ENCODE measurements at regions not wholly inside any gene's neighbourhood (a gene's known extent, or its start where the extent isn't known, plus 50 kb on each side); places are given as distances from the start of the nearest gene placed in this dataset.

GRCh38 chr14:53464376-53464775, 311.3 kb upstream of the DDHD1 start:
- DNase-seq (ENCODE audit: low read depth), result no peak

GRCh38 chr14:53462931-53463778, 310.0 kb upstream of the DDHD1 start:
- DNase-seq (ENCODE audit: low read depth), result no peak

GRCh38 chr14:53461858-53462257, 308.7 kb upstream of the DDHD1 start:
- no peak for DNase-seq (ENCODE audit: low read depth)

- no peak for DNase-seq (ENCODE audit: low read depth)
Measured at GRCh38 chr14:53460544-53460943, 307.4 kb upstream of the DDHD1 start.

- no peak for DNase-seq (ENCODE audit: low read depth)
Measured at GRCh38 chr14:53458368-53458814, 305.3 kb upstream of the DDHD1 start.

- DNase-seq (ENCODE audit: low read depth), result no peak
Measured at GRCh38 chr14:53456931-53457330, 303.8 kb upstream of the DDHD1 start.

GRCh38 chr14:53452005-53452673, 299.0 kb upstream of the DDHD1 start:
- DNase-seq (ENCODE audit: low read depth), result no peak

- DNase-seq (ENCODE audit: low read depth), result no peak
Measured at GRCh38 chr14:53450871-53451270, 297.7 kb upstream of the DDHD1 start.

- DNase-seq (ENCODE audit: low read depth), result no peak
Measured at GRCh38 chr14:53448682-53449081, 295.6 kb upstream of the DDHD1 start.

GRCh38 chr14:53444677-53445312, 291.7 kb upstream of the DDHD1 start:
- no peak for DNase-seq (ENCODE audit: low read depth)

- no peak for DNase-seq (ENCODE audit: low read depth)
Measured at GRCh38 chr14:53441789-53442188, 288.7 kb upstream of the DDHD1 start.

- no peak for DNase-seq (ENCODE audit: low read depth)
Measured at GRCh38 chr14:53437858-53438257, 284.7 kb upstream of the DDHD1 start.

GRCh38 chr14:53432378-53432802, 279.3 kb upstream of the DDHD1 start:
- no peak for DNase-seq (ENCODE audit: low read depth)

- no peak for DNase-seq (ENCODE audit: low read depth)
Measured at GRCh38 chr14:53430870-53431269, 277.7 kb upstream of the DDHD1 start.

- DNase-seq (ENCODE audit: low read depth), result no peak
Measured at GRCh38 chr14:53412819-53413675, 259.9 kb upstream of the DDHD1 start.

GRCh38 chr14:53411125-53411524, 258.0 kb upstream of the DDHD1 start:
- no peak for DNase-seq (ENCODE audit: low read depth)

- no peak for DNase-seq (ENCODE audit: low read depth)
Measured at GRCh38 chr14:53409969-53410368, 256.8 kb upstream of the DDHD1 start.

- no peak for DNase-seq (ENCODE audit: low read depth)
Measured at GRCh38 chr14:53409289-53409688, 256.2 kb upstream of the DDHD1 start.

GRCh38 chr14:53408175-53408879, 255.2 kb upstream of the DDHD1 start:
- DNase-seq (ENCODE audit: low read depth), result no peak

GRCh38 chr14:53406519-53406918, 253.4 kb upstream of the DDHD1 start:
- DNase-seq (ENCODE audit: low read depth), result no peak

GRCh38 chr14:53401646-53402045, 248.5 kb upstream of the DDHD1 start:
- DNase-seq (ENCODE audit: low read depth), result no peak

All from stimulated activated CD8-positive, alpha-beta memory T cell treated with anti-CD3 and anti-CD28 coated beads, Interleukin-7, amount 100 ng/mL, for 24 hours (primary cell).